Body of pancreas (tissue), 4 donors: ENCODE measurements at regions not wholly inside any gene's neighbourhood (a gene's known extent, or its start where the extent isn't known, plus 50 kb on each side); places are given as distances from the start of the nearest gene placed in this dataset.

Experiments used
- CTCF ChIP-seq, 7 experiments: fragments of 450-650 bp in 4 of 7; fragments of 200-600 bp in 3 of 7; sonication (generic) in 3 of 7; IDR thresholded peaks; one replicate each; pipeline ENCODE4 v1.5.1; 2016 to 2019; ENCODE audit warnings: antibody characterized with exemption in 7 of 7
- POLR2A ChIP-seq, 3 donors: fragments of 450-650 bp; IDR thresholded peaks; one replicate each; pipeline ENCODE4 v1.6.1; 2016; ENCODE audit warnings: antibody characterized with exemption in 3 of 3, mild to moderate bottlenecking in 2 of 3

- TF ChIP-seq CTCF (IDR thresholded peaks at IDR 0.05): no peak
- TF ChIP-seq POLR2A (IDR thresholded peaks at IDR 0.05): no peak
Observed at GRCh38 chr1:103459346-103459745, 66.2 kb upstream of the RNPC3 start.
